Heart right ventricle (tissue), 16 donors: ENCODE measurements at regions not wholly inside any gene's neighbourhood (a gene's known extent, or its start where the extent isn't known, plus 50 kb on each side); places are given as distances from the start of the nearest gene placed in this dataset.

Source experiments
- ATAC-seq, 8 donors: fragments of 200-7000 bp; cut with Tn5 transposase; one replicate each; pipeline ENCODE4 v1.9.1; 2020; ENCODE audit warnings: mild to moderate bottlenecking in 8 of 8, moderate library complexity in 8 of 8, moderate number of reproducible peaks in 1 of 8
- DNase-seq, 2 donors: peaks; one replicate each; pipeline ENCODE4 v3.0.0-alpha.2; 2020
- H3K27ac ChIP-seq, 10 donors: fragments of 200-600 bp; sonication (generic) in 2 of 10; one replicate each; pipeline versions ENCODE4 v1.5.0 to v1.8.0; 2020 to 2022; ENCODE audit warnings: mild to moderate bottlenecking in 3 of 10
- H3K27me3 ChIP-seq, 7 donors: fragments of 200-600 bp; one replicate each; pipeline ENCODE4 v1.8.0; 2021 to 2022; ENCODE audit warnings: mild to moderate bottlenecking in 2 of 7
- H3K36me3 ChIP-seq, 9 donors: fragments of 200-600 bp; sonication (generic) in 1 of 9; one replicate each; pipeline versions ENCODE4 v1.5.0 to v1.8.0; 2020 to 2022; ENCODE audit warnings: mild to moderate bottlenecking in 2 of 9
- H3K4me1 ChIP-seq, 9 donors: fragments of 200-600 bp; sonication (generic) in 1 of 9; one replicate each; pipeline versions ENCODE4 v1.5.0 to v1.8.0; 2020 to 2022; ENCODE audit warnings: mild to moderate bottlenecking in 4 of 9
- H3K4me3 ChIP-seq, 10 donors: fragments of 200-600 bp; sonication (generic) in 2 of 10; one replicate each; pipeline versions ENCODE4 v1.5.0 to v1.8.0; 2020 to 2022; ENCODE audit warnings: mild to moderate bottlenecking in 7 of 10, moderate library complexity in 2 of 10
- H3K9me3 ChIP-seq, 11 donors: fragments of 200-600 bp in 10 of 11; sonication (generic) in 2 of 11; one replicate each; pipeline versions ENCODE4 v1.5.0 to v1.8.0; 2013 to 2022; ENCODE audit warnings: mild to moderate bottlenecking in 2 of 11, control low read depth in 1 of 11, moderate library complexity in 1 of 11
- WGBS, 2 donors: extraction: QIAGEN DNeasy Blood & Tissue Kit; methylation state at CpG; one replicate each; pipeline ENCODE4 v1.1.7; 2013; ENCODE audit warnings: inconsistent platforms in 1 of 2; 5-methylcytosine and 5-hydroxymethylcytosine counted together
- intact Hi-C, 10 donors: fragments of 100-400 bp; cut with DNase I; formaldehyde crosslinking; loops; one replicate each; pipeline versions ENCODE4 v1.11.1 to v1.14.2; 2022
- TF ChIP-seq, protein P1 (sequence below), 9 donors: fragments of 200-600 bp; sonication (generic) in 2 of 9; IDR thresholded peaks; one replicate each; pipeline versions ENCODE4 v1.5.0 to v1.8.0; 2021 to 2022; ENCODE audit warnings: antibody characterized with exemption in 9 of 9, mild to moderate bottlenecking in 5 of 9, moderate library complexity in 1 of 9
- donor health status: Arrhythmogenic right ventricular cardiomyopathy.
- donor health status: ischemic (EF 13 %, LVEDD 7.1; RV severe dilation, severe dysfunction).
- donor health status: healthy with polysubstance abuse.
- donor health status: DM: no; HTN: yes; CAD: no.
- donor health status: DM: no; HTN: no; CAD: no.
- donor health status: ischemic (EF 25% LVEDD 6.9; RV normal size, moderate dysfunction).
- donor health status: ischemic (EF 25% LVEDD 5.7; RV mildly dilated, moderate dysfunction).
- donor health status: healthy.
- donor health status: DM: yes; HTN: yes; CAD: no.
- donor health status: Ischemic cardiomyopathy.
- donor health status: ischemic (EF 35%, LVEDD 5.7; RV mildly dilated, moderate dysfunction).
- donor health status: nonischemic (EF 11% LVEDD 7.7; RV severe dilation, severe dysfunction).
- donor health status: DM: yes; HTN: yes; CAD: no.
- donor health status: PGD.
- donor health status: ischemic (EF 29% LVEDD 5.4; RV normal size, mild dysfunction).
- donor health status: nonischemic (EF 23%, LVEDD 6.1; RV moderate dilation, normal function).

- no peaks in the 10 kb centered on the region for H3K27me3 ChIP-seq
- TF ChIP-seq, protein P1, sequence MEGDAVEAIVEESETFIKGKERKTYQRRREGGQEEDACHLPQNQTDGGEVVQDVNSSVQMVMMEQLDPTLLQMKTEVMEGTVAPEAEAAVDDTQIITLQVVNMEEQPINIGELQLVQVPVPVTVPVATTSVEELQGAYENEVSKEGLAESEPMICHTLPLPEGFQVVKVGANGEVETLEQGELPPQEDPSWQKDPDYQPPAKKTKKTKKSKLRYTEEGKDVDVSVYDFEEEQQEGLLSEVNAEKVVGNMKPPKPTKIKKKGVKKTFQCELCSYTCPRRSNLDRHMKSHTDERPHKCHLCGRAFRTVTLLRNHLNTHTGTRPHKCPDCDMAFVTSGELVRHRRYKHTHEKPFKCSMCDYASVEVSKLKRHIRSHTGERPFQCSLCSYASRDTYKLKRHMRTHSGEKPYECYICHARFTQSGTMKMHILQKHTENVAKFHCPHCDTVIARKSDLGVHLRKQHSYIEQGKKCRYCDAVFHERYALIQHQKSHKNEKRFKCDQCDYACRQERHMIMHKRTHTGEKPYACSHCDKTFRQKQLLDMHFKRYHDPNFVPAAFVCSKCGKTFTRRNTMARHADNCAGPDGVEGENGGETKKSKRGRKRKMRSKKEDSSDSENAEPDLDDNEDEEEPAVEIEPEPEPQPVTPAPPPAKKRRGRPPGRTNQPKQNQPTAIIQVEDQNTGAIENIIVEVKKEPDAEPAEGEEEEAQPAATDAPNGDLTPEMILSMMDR (IDR thresholded peaks at IDR 0.05): no peak
- H3K9me3 ChIP-seq: peaks cover 0 to 11% (median 0%) of the 10 kb centered on the region in 11 donors
- no peak for DNase-seq
- no peak overlapping the region for H3K27ac ChIP-seq
- no peak for ATAC-seq
- H3K4me1 ChIP-seq: no peaks in the 10 kb centered on the region
- no peaks in the 10 kb centered on the region for H3K36me3 ChIP-seq
- intact Hi-C loops: no loop called here
- H3K4me3 ChIP-seq: no peak overlapping the region
These were observed 228.5 kb downstream of the RNF144A start for GRCh38 chr2:7145707-7146106.

- intact Hi-C loops: no loop called here
- TF ChIP-seq, protein P1 (IDR thresholded peaks at IDR 0.05): no peak
- Histone ChIP-seq H3K27ac (no peak overlapping the region), H3K4me1 (no peaks in the 10 kb centered on the region), H3K9me3 (peaks cover 0 to 14% (median 0%) of the 10 kb centered on the region in 11 donors), H3K36me3 (no peaks in the 10 kb centered on the region), H3K4me3 (no peak overlapping the region), H3K27me3 (no peaks in the 10 kb centered on the region)
- no peak for DNase-seq
- ATAC-seq: no peak
These were observed 228.9 kb downstream of the RNF144A start for GRCh38 chr2:7146151-7146550.

DNA sequence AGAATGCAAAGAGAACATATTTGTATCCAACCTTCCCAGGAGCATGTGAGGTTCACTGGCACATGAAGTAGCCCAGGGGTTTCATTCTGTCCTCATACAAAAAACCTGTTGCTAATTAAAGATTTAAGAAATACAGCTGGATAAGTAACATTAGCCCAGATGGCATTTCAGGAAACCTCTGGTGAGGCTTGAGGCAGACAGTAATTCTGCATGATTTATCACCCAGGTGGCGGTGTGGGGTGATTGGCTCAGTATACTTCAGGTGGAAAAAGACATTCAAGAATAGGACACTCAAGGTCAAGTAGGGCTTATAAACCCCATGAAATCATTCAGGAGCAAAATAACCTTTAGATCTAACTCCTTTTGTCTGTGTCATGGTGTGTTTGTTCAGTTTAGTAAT is 237.4 kb downstream of the RNF144A start:
- Histone ChIP-seq H3K27ac (no peak overlapping the region), H3K27me3 (no peaks in the 10 kb centered on the region), H3K36me3 (no peaks in the 10 kb centered on the region), H3K4me3 (no peak overlapping the region), H3K4me1 (no peaks in the 10 kb centered on the region), H3K9me3 (peaks cover 0 to 39% (median 9%) of the 10 kb centered on the region in 11 donors)
- intact Hi-C loops: no loop called here
- TF ChIP-seq, protein P1 (IDR thresholded peaks at IDR 0.05): no peak
- no peak for ATAC-seq
- DNase-seq: no peak
- 96 to 100% methylated on average over 1 of the region's 1 CpG for WGBS, 2 donors

GRCh38 chr2:7161501-7161900 is 244.3 kb downstream of the RNF144A start:
- no peak overlapping the region for H3K27ac ChIP-seq
- WGBS, 2 donors: 83 to 84% methylated on average over 2 of the region's 2 CpGs
- H3K4me1 ChIP-seq: no peaks in the 10 kb centered on the region
- no peak for DNase-seq
- ATAC-seq: no peak
- no peaks in the 10 kb centered on the region for H3K27me3 ChIP-seq
- intact Hi-C loops: no loop called here
- no peaks in the 10 kb centered on the region for H3K36me3 ChIP-seq
- TF ChIP-seq, protein P1 (IDR thresholded peaks at IDR 0.05): no peak
- peaks cover 0 to 21% (median 0%) of the 10 kb centered on the region in 11 donors for H3K9me3 ChIP-seq
- H3K4me3 ChIP-seq: no peak overlapping the region

DNA sequence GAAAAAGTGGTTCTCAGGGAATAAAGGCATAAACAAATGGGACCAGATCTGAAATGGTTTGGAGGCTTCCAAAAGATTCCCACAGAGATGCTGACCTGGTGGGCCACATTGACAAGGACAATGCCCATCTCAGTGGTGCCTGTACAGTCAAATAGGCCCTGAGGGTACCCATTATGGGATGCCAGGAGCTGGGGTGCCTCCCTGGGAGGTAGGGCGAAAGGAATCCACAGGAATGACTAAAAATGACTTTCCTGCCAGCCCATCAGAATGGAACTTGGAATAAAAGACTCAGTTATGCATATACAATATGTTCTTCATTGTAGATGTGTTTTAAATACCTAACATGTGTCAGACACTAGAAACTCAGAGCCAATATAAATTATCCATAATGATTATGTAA is 248.5 kb downstream of the RNF144A start:
- ATAC-seq: no peak

More for the DNA sequence above, 248.5 kb downstream of the RNF144A start:
- no peak overlapping the region for H3K27ac ChIP-seq
- no peaks in the 10 kb centered on the region for H3K4me1 ChIP-seq
- no peaks in the 10 kb centered on the region for H3K36me3 ChIP-seq
- intact Hi-C loops: no loop called here
- no peak overlapping the region for H3K4me3 ChIP-seq
- H3K9me3 ChIP-seq: peaks cover 0 to 8% (median 0%) of the 10 kb centered on the region in 11 donors
- DNase-seq: no peak
- H3K27me3 ChIP-seq: no peaks in the 10 kb centered on the region
- 90 to 100% methylated on average over 1 of the region's 1 CpG for WGBS, 2 donors
- TF ChIP-seq, protein P1 (IDR thresholded peaks at IDR 0.05): no peak
